Lower leg skin (tissue), 3 donors: ENCODE measurements at regions not wholly inside any gene's neighbourhood (a gene's known extent, or its start where the extent isn't known, plus 50 kb on each side); places are given as distances from the start of the nearest gene placed in this dataset.

Experiments used
- POLR2A ChIP-seq, 2 donors: fragments of 450-650 bp; IDR thresholded peaks; one replicate each; pipeline ENCODE4 v1.6.1; 2016 to 2017; ENCODE audit warnings: antibody characterized with exemption in 2 of 2, mild to moderate bottlenecking in 1 of 2, moderate library complexity in 1 of 2
- TF ChIP-seq, protein P1 (sequence below), 3 donors: fragments of 450-650 bp; IDR thresholded peaks; one replicate each; pipeline ENCODE4 v1.5.1; 2016; ENCODE audit warnings: antibody characterized with exemption in 3 of 3, mild to moderate bottlenecking in 3 of 3, moderate library complexity in 2 of 3

DNA sequence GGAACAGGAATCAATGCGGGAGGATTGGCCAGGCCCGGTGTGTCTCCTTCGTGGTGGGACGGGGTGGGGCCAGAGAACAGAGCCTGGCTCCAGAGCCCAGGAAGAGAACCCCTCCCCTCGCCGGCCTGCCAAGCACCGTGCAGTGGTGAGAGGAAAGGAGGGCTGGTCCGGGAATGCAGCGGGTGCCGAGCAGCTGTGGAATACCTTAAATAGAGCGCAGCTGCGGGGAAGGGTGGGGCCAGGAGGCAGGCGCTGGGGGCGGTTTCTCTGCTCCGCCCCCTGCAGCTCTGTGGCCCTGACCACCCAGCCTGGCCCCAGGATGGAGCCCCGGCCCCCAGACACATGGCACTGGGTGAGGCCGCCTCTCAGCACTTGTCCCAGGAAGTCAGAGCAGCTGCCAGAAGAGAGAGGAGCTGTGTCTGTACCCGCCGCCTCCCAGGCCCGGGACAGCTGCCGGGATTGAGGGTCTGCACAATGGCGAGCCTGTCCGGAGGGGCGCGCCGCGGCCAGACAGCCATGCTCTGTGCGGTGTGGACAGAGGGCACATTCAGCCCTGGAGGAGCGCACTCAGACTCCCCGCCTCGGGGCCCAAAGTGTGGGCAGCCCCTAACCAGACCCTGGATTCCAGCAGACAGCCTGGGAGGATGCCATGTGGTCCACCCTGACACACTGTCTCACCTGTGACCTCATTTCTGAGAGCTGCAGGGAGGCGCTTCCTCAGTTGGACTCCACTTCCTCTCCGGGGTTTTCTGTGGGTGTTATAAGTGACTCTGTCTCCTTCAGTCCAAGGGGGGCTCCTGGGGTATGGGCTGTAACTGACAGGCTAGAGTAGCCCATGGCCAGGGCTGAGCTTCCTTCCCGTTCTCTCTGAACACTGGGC lies 268.8 kb downstream of the SEC14L1 start:
- TF ChIP-seq, protein P1, sequence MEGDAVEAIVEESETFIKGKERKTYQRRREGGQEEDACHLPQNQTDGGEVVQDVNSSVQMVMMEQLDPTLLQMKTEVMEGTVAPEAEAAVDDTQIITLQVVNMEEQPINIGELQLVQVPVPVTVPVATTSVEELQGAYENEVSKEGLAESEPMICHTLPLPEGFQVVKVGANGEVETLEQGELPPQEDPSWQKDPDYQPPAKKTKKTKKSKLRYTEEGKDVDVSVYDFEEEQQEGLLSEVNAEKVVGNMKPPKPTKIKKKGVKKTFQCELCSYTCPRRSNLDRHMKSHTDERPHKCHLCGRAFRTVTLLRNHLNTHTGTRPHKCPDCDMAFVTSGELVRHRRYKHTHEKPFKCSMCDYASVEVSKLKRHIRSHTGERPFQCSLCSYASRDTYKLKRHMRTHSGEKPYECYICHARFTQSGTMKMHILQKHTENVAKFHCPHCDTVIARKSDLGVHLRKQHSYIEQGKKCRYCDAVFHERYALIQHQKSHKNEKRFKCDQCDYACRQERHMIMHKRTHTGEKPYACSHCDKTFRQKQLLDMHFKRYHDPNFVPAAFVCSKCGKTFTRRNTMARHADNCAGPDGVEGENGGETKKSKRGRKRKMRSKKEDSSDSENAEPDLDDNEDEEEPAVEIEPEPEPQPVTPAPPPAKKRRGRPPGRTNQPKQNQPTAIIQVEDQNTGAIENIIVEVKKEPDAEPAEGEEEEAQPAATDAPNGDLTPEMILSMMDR (IDR thresholded peaks at IDR 0.05), result no peak
- no peak for TF ChIP-seq POLR2A (IDR thresholded peaks at IDR 0.05)
